ENCODE measurements at regions not wholly inside any gene's neighbourhood (a gene's known extent, or its start where the extent isn't known, plus 50 kb on each side); places are given as distances from the start of the nearest gene placed in this dataset.

GRCh38 chr5:35561396-35561795, 56.3 kb upstream of the SPEF2 start:
- no peak overlapping the region for H3K4me3 ChIP-seq (ENCODE audit: low read length)
- TF ChIP-seq CTCF (conservative IDR thresholded peaks at IDR 0.05; ENCODE audit: low read depth, low read length), result no peak
- no peak for DNase-seq (ENCODE audit: low read depth)

DNA sequence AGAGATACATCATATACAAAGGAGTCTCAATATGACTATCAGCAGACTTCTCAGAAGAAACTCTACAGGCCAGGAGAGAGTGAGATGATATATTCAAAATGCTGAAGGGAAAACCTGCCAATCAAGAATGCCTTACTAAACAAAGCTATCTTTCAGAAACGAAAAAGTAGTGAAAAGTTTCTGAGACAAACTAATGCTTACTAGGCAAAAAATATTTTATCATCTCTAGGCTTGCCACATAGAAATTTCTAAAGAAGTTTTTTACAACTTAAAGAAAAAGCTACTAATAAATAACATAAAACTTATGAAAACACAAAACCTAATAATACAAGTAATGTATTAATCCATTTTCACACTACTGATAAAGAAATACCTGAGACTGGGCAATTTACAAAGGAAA, 59.9 kb upstream of the SPEF2 start:
- DNase-seq (ENCODE audit: low read depth), result no peak
- no peak for TF ChIP-seq CTCF (conservative IDR thresholded peaks at IDR 0.05; ENCODE audit: low read depth, low read length)
- no peak overlapping the region for H3K4me3 ChIP-seq (ENCODE audit: low read length)

- TF ChIP-seq CTCF (conservative IDR thresholded peaks at IDR 0.05; ENCODE audit: low read depth, low read length), result no peak
- DNase-seq (ENCODE audit: low read depth), result no peak
- H3K4me3 ChIP-seq (ENCODE audit: low read length), result no peak overlapping the region
Observed at GRCh38 chr5:35557199-35557598, 60.5 kb upstream of the SPEF2 start.

GRCh38 chr5:35554016-35554415, 63.6 kb upstream of the SPEF2 start:
- H3K4me3 ChIP-seq (ENCODE audit: low read length), result no peak overlapping the region
- DNase-seq (ENCODE audit: low read depth), result no peak
- TF ChIP-seq CTCF (conservative IDR thresholded peaks at IDR 0.05; ENCODE audit: low read depth, low read length), result no peak

- H3K4me3 ChIP-seq (ENCODE audit: low read length), result no peak overlapping the region
- no peak for DNase-seq (ENCODE audit: low read depth)
- TF ChIP-seq CTCF (conservative IDR thresholded peaks at IDR 0.05; ENCODE audit: low read depth, low read length), result no peak
Observed at GRCh38 chr5:35545190-35545589, 72.5 kb upstream of the SPEF2 start.

- DNase-seq (ENCODE audit: low read depth), result no peak
- TF ChIP-seq CTCF (conservative IDR thresholded peaks at IDR 0.05; ENCODE audit: low read depth, low read length), result no peak
- H3K4me3 ChIP-seq (ENCODE audit: low read length), result no peak overlapping the region
Observed at GRCh38 chr5:35543408-35543807, 74.3 kb upstream of the SPEF2 start.

DNA sequence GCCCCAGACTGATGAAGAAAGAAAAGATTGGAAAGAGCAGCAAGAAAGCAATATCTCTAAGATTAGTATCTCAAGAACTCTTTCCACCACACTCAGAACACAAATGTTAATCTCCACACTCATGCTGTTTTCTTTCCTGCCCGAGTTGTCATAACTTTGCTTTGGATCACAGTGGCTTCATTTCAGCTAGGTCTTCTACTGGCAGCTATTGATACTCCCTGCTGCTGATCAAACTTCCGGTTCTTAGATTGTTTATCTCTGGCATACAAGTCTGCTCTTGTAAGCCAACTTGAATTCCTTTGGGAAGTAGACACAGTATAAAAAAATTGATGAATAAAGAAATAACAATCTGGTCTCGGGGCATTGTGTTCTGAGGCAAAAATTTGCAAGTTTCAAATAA, 77.7 kb upstream of the SPEF2 start:
- no peak for DNase-seq (ENCODE audit: low read depth)
- H3K4me3 ChIP-seq (ENCODE audit: low read length), result no peak overlapping the region
- TF ChIP-seq CTCF (conservative IDR thresholded peaks at IDR 0.05; ENCODE audit: low read depth, low read length), result no peak
